ENCODE measurements at regions not wholly inside any gene's neighbourhood (a gene's known extent, or its start where the extent isn't known, plus 50 kb on each side); places are given as distances from the start of the nearest gene placed in this dataset.

GRCh38 chr4:24419181-24420034 lies 164.9 kb downstream of the DHX15 start:
- Histone ChIP-seq H3K4me1 (no peaks in the 10 kb centered on the region), H3K9me3 (no peaks in the 10 kb centered on the region), H3K27ac (no peak overlapping the region), H3K36me3 (no peaks in the 10 kb centered on the region), H3K4me3 (no peak overlapping the region), H3K27me3 (no peaks in the 10 kb centered on the region)
- TF ChIP-seq, protein P1, sequence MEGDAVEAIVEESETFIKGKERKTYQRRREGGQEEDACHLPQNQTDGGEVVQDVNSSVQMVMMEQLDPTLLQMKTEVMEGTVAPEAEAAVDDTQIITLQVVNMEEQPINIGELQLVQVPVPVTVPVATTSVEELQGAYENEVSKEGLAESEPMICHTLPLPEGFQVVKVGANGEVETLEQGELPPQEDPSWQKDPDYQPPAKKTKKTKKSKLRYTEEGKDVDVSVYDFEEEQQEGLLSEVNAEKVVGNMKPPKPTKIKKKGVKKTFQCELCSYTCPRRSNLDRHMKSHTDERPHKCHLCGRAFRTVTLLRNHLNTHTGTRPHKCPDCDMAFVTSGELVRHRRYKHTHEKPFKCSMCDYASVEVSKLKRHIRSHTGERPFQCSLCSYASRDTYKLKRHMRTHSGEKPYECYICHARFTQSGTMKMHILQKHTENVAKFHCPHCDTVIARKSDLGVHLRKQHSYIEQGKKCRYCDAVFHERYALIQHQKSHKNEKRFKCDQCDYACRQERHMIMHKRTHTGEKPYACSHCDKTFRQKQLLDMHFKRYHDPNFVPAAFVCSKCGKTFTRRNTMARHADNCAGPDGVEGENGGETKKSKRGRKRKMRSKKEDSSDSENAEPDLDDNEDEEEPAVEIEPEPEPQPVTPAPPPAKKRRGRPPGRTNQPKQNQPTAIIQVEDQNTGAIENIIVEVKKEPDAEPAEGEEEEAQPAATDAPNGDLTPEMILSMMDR (IDR thresholded peaks at IDR 0.05) = peak; percentile 78 to 84
- DNase-seq = peak; percentile 71 to 77
- intact Hi-C loops (cut with DNase I; ENCODE audit: low total_unique reads) = no loop called here

DNA sequence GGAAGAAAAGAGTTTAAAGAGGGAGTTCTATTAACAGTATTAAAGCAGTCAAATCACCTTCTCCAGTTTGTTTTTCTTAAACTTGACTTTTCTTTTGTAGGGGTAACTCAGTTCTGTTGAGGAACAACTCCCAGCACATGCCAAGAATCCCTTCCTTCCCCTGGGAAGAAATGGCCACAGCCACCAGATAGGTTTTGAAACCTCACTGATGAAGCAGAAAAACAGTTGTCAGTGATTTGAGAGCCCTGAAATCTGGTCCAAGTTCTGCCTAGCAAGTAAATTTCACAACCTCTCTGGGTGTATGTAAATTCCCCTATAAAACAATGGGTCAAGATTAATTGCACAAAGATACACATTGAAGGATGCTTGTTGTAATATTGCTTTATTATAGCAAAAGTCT lies 167.1 kb downstream of the DHX15 start:
- H3K27ac ChIP-seq = no peak overlapping the region
- H3K4me3 ChIP-seq = no peak overlapping the region
- no peaks in the 10 kb centered on the region for H3K27me3 ChIP-seq
- DNase-seq = no peak
- no peaks in the 10 kb centered on the region for H3K9me3 ChIP-seq
- H3K4me1 ChIP-seq = no peaks in the 10 kb centered on the region
- no peaks in the 10 kb centered on the region for H3K36me3 ChIP-seq
- intact Hi-C loops (cut with DNase I; ENCODE audit: low total_unique reads) = no loop called here
- TF ChIP-seq, protein P1 (IDR thresholded peaks at IDR 0.05) = no peak

GRCh38 chr4:24416293-24416692 lies 168.1 kb downstream of the DHX15 start:
- no peaks in the 10 kb centered on the region for H3K9me3 ChIP-seq
- intact Hi-C loops (cut with DNase I; ENCODE audit: low total_unique reads) = no loop called here
- no peak for DNase-seq
- no peak overlapping the region for H3K4me3 ChIP-seq
- TF ChIP-seq, protein P1 (IDR thresholded peaks at IDR 0.05) = no peak
- H3K27me3 ChIP-seq = no peaks in the 10 kb centered on the region
- no peaks in the 10 kb centered on the region for H3K4me1 ChIP-seq
- H3K27ac ChIP-seq = no peak overlapping the region
- H3K36me3 ChIP-seq = no peaks in the 10 kb centered on the region

- intact Hi-C loops (cut with DNase I; ENCODE audit: low total_unique reads) = no loop called here
- Histone ChIP-seq H3K27ac (no peak overlapping the region), H3K4me3 (no peak overlapping the region), H3K4me1 (no peaks in the 10 kb centered on the region), H3K9me3 (no peaks in the 10 kb centered on the region), H3K36me3 (no peaks in the 10 kb centered on the region), H3K27me3 (no peaks in the 10 kb centered on the region)
- TF ChIP-seq, protein P1 (IDR thresholded peaks at IDR 0.05) = no peak
- DNase-seq = no peak
These were observed 171.0 kb downstream of the DHX15 start for GRCh38 chr4:24413311-24413784.

DNA sequence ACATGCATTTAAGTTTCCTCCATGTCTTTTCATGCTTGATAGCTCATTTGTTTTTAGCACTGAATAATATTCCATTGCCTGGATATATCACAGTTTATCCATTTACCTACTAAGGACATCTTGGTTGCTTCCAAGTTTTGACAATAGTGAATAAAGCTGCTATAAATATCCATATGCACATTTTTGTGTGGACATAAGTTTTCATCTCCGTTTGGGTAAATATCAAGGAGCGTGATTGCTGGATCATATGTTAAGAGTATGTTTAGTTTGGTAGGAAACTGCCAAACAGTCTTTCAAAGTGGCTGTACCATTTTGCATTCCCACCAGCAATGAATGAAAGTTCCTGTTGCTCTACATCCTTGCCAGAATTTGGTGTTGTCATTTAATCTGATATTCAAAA lies 172.5 kb downstream of the DHX15 start:
- Histone ChIP-seq H3K27ac (no peak overlapping the region), H3K4me3 (no peak overlapping the region), H3K4me1 (no peaks in the 10 kb centered on the region), H3K36me3 (no peaks in the 10 kb centered on the region), H3K9me3 (no peaks in the 10 kb centered on the region), H3K27me3 (no peaks in the 10 kb centered on the region)
- no peak for DNase-seq
- TF ChIP-seq, protein P1 (IDR thresholded peaks at IDR 0.05) = no peak
- intact Hi-C loops (cut with DNase I; ENCODE audit: low total_unique reads) = no loop called here

Measured in tibial artery (tissue), 4 donors.